ENCODE measurements at regions not wholly inside any gene's neighbourhood (a gene's known extent, or its start where the extent isn't known, plus 50 kb on each side); places are given as distances from the start of the nearest gene placed in this dataset.

DNA sequence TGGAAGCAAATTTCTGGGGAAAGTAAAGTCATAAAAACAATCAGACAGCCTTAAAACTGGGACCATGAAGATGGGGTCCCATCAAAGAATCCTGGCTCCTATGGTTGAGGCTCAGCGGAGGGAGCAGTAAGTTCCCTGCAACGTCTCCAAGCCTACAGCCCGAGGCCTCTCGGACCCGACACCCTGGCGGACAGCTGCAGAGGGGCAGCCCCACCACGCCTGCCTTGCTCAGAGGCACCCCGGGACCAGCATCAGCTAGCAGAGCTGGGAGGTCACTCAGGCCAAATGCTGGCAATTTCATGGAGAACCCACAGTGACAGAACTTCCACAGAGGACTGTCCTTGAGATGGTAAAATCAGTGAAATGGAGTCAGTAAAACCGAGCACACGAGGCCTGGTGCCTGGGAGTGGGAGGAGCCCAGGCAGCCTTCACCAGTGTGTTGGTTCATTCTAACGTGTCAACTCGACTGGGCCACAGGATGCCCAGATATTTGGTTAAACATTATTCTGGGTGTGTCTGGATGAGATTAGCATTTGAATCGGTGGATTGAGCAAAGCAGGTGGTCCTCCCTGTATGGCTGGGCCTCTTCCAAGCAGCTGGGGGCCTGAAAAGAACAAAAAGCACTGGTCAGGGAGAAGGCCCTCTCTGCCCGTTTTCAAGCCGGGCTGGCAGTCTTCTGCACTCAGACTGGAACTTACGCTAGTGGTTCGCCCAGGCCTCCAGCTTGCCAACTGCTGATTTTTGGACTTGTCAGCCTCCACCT, 96.2 kb upstream of the INSIG1 start:
- DNase-seq (ENCODE audit: low read depth) = no peak
- TF ChIP-seq, protein P1, sequence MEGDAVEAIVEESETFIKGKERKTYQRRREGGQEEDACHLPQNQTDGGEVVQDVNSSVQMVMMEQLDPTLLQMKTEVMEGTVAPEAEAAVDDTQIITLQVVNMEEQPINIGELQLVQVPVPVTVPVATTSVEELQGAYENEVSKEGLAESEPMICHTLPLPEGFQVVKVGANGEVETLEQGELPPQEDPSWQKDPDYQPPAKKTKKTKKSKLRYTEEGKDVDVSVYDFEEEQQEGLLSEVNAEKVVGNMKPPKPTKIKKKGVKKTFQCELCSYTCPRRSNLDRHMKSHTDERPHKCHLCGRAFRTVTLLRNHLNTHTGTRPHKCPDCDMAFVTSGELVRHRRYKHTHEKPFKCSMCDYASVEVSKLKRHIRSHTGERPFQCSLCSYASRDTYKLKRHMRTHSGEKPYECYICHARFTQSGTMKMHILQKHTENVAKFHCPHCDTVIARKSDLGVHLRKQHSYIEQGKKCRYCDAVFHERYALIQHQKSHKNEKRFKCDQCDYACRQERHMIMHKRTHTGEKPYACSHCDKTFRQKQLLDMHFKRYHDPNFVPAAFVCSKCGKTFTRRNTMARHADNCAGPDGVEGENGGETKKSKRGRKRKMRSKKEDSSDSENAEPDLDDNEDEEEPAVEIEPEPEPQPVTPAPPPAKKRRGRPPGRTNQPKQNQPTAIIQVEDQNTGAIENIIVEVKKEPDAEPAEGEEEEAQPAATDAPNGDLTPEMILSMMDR (IDR thresholded peaks at IDR 0.05; ENCODE audit: insufficient read depth, low read depth, low read length, missing control alignments) = no peak

DNA sequence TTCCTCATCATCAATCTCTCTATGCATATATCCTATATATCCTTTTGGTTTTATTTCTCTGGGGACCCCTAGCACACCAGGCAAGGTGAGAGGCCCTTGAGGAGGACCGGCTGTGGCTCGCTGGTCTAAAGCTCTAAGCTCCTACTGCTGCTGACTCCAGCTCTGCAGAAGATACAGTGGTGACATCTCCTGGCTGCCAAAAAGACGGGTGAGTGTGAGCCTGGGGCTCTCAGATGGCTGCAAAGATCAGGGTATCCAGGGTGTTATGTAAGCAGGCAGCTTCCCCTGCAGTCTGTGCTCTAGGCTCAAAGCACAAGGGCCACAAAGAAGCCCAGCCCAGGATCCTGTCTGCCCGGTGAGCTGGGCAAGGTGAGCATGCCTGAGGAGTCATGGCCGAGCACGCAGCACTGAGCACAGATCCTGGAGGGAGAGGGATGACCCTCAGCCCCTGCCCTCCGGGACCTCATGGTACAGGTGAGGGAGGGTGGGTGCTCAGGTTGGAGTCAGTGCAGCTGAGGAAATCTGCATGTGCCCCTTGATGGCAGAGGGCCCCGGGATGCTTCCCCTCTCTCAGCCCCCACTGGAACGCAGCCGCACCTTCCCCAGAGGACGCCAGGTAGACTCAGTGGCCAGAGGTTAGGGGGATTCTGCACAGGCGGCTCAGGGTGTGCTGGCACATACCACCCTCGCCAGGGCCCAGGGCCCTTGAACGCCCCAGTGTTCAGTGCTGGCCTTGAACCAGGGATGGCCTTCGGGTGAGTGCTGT, 95.4 kb upstream of the INSIG1 start:
- TF ChIP-seq, protein P1 (IDR thresholded peaks at IDR 0.05; ENCODE audit: insufficient read depth, low read depth, low read length, missing control alignments) = no peak
- no peak overlapping the region for H3K4me3 ChIP-seq (ENCODE audit: low read length)
- DNase-seq (ENCODE audit: low read depth) = no peak

More for the DNA sequence above, 96.2 kb upstream of the INSIG1 start:
- no peak overlapping the region for H3K4me3 ChIP-seq (ENCODE audit: low read length)

DNA sequence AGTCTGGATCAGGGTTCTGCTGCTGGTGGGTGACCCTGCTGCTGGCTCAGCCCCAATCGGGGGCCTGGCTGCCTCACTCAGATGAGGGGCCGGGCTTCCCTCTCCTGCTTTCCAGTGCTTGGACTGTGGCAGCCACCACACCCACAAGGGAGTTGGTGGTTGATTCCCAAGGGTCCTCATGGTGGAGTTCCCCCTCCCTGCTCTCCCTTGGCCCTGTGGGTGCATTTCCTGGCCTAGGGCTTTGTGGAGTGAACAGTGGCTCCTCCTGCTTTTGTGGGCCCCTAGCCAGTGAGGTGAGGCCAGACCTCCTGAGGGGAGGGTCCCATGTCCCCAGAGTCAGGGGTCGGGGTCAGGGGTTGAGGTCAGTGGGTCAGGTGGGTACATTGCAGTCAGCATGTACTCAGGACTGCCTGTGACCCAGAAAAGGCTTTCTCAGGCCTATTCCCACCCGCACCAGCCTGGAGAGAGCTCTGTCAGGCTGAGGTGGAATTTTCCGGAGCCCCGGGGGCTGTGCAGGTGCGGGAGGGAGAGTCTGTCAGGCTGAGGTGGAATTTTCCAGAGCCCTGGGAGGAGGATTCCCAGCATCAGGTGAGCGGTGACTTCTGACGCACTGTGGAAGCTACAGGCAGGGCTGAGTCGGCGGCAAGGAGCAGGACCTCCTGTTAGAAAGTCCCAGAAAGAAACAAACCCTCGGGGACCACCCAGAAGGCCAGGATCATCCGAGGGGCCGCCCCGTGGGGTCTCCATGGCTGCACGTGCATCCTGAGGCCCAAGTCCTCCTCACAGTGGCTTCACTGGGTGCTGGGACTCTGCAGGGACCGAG, 94.4 kb upstream of the INSIG1 start:
- TF ChIP-seq, protein P1 (IDR thresholded peaks at IDR 0.05; ENCODE audit: insufficient read depth, low read depth, low read length, missing control alignments) = no peak
- H3K4me3 ChIP-seq (ENCODE audit: low read length) = no peak overlapping the region
- no peak for DNase-seq (ENCODE audit: low read depth)

DNA sequence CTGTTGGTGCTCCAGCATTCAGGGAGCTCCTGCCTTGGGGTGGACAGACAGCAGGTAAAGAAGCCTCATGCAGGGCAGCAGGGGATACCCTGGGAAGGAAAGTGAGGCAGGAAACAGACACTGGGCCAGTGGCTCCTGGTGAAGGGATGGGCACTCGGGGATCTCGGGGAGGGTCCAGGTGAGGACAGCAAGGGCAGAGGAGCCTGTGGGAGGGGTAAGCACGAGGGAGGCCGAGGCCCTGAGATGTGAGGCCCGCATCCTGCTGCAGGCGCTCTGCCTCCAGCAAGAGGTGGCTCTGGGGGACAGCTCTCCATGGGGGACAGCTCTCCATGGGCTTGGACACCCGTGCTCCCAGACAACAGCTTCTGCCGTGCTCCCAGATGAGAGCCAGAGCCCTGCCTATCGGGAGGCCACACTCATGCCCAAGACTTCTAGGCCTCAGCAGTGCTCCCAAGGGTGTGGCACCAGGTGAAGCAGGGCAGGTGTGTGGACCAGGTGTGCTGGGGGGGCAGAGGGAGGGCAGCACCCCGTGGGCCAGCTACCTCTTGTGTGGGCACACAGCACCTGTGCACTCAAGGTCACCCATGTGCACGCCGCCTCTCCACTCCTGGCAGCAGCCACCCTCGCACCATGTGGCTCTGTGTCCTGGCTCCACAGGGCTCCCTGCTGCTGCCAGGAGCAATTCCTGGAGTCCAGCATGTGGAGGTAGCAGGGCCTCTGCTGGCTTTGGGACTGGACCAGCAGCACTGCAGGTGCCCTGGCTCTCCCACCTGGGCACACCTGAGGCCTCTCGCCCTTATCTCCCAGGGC, 93.6 kb upstream of the INSIG1 start:
- DNase-seq (ENCODE audit: low read depth) = no peak
- TF ChIP-seq, protein P1 (IDR thresholded peaks at IDR 0.05; ENCODE audit: insufficient read depth, low read depth, low read length, missing control alignments) = no peak

DNA sequence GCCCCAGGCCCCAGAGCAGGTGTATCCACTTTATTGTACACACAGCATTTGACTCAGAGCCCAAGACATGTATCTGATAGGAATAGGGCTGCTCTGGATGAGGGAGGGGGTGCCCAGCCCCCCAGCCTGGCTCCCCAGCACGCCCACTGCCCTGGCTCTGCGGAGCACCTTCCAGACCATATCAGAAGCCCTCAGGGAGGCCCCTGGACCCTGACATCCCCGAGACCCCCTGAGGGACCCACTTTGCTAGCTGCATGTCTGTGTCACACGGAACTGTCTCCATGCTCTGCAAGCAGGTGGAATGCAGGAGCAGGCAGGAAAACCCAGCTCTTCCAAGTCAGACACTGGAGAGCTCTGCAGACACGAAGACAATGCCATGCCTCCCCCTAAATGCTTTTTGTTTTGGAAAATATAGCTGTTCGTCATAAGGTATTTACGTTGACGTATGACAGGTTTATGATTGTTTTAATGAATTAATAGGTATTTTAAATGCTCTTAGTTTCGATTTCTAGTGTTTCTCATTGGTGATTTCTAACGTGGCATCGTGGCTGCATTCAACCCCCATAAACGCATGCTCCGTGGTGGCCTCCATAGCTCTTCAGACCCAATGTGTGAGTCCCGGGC, 92.8 kb upstream of the INSIG1 start:
- DNase-seq (ENCODE audit: low read depth) = no peak
- TF ChIP-seq, protein P1 (IDR thresholded peaks at IDR 0.05; ENCODE audit: insufficient read depth, low read depth, low read length, missing control alignments) = no peak
- H3K4me3 ChIP-seq (ENCODE audit: low read length) = peak overlapping the region; percentile 23

More for the DNA sequence above, 93.6 kb upstream of the INSIG1 start:
- no peak overlapping the region for H3K4me3 ChIP-seq (ENCODE audit: low read length)
